ENCODE measurements at regions not wholly inside any gene's neighbourhood (a gene's known extent, or its start where the extent isn't known, plus 50 kb on each side); places are given as distances from the start of the nearest gene placed in this dataset.

DNA sequence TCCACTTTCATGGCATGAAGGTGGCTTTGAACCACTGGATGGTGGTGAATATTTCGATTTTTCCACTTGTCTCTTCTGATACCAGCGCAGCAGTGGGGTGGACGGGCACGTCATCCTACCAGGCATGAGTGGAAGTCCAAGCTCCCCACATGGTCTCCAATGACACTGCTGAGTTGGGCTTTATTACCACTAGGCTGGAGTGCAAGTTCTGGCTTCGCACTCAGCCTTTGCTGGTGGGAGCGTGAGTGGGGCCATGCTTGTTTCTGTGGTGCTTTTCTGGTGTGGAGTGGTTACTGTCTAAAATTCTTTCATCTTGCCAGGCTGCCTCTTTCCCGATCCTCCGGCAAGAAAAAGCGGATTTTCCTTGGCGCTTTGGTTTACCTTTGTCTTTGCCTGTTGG, 70.1 kb upstream of the SDK1 start:
- TF ChIP-seq CTCF (IDR thresholded peaks at IDR 0.05) (no peak), POLR2A (IDR thresholded peaks at IDR 0.05) (no peak)
